Umbilical cord (tissue), 1 donor: ENCODE measurements at regions not wholly inside any gene's neighbourhood (a gene's known extent, or its start where the extent isn't known, plus 50 kb on each side); places are given as distances from the start of the nearest gene placed in this dataset.
"Not testable (repeated sequence)": the region's sequence is repeated elsewhere in the genome, so short reads cannot be mapped to it uniquely, and the experiment has no call there.

Experiments
- DNase-seq: peaks from one replicate; pipeline ENCODE4 v3.0.0-alpha.2; 2015; ENCODE audit warnings: low spot score

DNA sequence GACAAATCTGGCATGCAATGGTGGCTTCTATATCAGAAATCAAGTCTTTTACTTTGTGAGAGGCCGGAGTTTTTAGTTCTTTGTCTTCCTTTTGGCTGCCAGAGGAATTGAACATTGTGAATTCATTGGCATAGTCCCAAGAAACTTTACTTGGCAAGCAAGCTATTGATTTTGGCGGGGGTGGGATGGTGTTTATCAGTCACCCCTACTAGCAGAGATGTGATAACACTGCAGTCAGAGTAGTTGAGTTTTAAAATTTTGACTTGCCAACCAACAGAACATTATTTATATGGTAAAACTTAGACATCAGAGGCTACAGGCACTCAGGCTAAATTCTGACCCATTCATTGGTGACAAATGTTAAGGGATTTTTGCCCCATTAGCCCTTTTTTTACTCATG, 129.7 kb downstream of the FAM72C start:
- not testable (repeated sequence) for DNase-seq

DNA sequence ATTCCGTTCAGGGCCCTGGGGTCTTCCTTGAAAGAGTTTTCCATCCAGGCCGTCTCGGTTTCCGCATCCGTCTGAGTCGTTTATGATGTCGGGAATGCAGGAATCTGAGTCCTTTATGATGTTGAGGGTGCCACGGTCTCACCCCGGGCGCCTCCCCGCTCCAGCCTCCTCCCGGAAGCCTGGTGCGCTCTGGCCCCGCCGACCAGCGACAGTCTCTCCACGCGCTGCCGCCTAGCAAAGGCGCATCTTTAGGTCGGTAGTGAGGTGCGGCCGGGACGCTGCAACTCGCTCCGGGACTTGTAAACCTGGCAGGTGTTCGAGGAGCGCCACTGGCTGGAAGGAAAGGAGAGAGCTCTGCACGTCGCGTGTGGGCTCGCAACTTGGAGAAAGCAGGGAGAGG, 132.6 kb downstream of the FAM72C start:
- DNase-seq = not testable (repeated sequence)

- DNase-seq = not testable (repeated sequence)
Measured at GRCh38 chr1:143838598-143838929, 133.2 kb downstream of the FAM72C start.

DNA sequence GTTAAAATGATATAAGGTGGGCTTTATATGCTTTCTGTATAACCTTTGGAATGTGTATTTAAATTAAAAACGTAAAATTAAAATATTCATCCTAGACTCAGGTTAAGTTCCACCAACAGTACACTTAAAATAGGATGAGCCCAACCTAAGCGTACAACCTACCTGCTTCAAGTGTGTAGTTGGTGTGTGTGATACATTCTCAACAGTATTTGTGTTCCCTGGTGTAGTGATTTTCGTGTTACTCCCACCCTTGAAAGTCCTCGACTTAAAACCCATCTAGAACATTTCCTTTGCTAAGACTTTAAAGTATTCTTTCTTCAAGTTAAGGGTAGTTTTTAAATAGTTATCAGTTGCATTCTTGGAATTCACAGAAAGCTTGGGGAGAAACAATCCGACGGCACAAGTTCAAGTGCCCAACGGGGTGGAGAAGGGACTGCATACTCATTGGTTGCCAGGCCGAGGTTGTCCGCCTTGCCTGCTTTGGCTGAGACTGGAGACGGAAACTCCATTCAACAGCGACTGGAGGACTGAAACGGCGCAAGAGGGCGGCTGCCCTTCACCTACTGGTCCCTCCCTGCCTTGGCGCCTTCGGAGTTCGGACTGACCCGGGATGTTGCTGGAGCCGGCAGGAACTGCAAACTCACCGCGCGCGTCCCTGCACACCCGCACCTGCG, 133.7 kb downstream of the FAM72C start:
- not testable (repeated sequence) for DNase-seq

DNA sequence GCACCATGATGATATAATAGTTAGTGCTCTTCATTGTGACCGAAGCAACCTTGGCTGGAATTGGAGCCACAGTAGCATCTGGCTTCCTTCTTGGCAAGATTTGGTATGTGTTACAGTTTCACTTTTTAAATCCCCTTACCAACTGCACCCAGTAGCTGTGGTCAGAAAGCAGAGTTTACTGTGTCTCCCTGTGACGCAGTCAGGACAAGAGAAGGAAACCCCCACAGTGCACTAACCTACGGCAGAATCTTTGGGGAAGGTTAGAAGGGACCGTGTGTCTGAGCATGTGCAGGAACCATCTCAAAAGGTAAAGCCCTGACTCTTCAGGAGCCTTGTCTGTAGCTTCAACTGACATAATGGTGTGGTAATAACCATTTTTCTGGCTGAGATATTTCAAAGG, 138.4 kb downstream of the FAM72C start:
- not testable (repeated sequence) for DNase-seq

DNA sequence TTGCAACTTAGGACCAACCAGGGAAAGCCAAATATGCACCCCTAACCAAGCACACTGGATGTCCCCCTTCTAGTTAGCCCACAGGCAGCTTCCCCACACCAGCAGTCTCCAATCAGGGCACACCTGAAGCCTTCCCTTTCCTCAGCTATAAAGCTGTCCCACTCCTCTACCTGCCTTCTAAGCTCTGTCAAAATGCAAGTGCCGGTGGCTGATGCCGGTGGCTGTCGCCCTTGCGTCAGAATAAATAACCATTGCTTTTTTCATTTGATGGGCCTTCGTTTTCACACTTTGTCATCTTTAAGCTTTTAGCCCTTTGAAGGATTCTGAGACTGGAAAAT, 139.4 kb downstream of the FAM72C start:
- not testable (repeated sequence) for DNase-seq

DNA sequence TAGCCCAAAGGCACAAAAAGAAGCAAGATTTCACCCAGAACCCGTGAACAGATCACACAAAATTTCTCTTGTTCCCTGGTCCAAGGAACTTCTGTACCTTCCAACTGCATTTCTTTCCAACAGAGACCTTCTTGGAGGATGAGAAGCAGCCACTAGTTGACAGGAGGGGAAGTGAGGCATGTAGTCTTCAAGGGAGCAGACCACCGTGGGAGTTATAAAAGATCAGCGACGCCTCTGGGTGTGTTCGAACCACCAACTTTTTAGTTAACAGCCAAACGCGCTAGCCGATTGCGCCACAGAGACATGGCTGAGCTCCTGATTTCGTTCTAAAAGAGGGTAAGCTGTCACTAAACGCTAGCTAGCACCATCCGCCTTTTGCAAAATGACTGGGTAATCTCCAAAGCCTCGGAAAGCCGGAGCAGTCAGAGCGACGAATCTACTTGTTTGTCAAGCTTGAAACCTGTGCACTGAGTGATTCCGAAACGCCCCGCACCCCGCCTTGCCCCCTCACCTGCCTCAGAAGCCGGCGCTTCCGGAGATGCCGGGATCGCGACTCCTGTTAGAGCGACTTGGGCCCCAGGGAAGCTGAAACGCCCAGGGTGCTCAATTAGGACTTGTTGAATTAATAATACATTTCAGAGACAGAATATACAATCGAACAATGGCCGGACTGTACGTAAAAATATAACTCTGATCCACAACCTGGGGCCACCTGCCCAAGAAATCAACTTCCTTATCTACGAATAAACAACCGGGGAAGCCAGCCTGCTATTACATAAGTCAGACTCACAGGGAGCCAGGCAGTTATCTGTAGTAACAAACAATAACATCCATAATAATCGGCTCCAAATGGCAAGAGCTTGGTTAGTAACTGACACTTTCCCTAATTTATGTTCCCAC, 140.1 kb downstream of the FAM72C start:
- DNase-seq = not testable (repeated sequence)

DNA sequence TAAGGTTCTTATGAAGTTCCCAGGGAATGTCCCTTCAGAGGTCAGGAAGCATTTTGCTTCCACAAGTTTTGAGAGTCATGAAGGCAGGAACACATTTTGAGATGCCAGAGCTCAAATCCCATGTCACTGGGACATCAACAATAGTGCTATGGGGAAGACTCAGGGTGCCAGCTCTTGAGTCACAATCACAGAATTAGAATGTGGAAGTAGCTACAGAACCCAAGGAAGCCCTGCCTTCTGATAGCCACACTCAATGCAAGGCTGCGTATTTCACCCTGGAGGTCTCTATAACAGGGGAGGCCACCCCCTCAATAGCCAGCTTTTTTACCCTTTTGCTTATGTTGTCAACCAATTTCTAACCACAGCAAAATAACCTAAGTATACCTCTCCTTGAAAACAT, 145.6 kb downstream of the FAM72C start:
- not testable (repeated sequence) for DNase-seq

DNA sequence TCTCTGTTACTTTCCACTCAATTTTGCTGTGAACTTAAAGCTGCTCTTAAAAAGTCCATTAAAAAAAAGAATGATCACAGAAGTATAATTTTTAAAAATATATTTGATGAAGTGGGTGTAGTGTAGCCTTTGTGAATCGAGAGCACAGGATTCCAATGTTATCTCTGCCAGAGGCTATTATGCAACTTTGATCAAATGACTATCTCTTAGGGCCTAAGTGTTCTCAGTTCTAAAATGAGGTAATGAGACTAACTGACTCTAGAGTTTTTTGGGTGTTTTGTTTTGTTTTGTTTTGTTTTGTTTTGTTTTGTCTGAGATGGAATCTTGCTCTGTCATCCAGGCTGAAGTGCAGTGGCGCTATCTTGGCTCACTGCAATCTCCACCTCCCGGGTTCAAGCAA, 147.5 kb downstream of the FAM72C start:
- not testable (repeated sequence) for DNase-seq

- DNase-seq = not testable (repeated sequence)
Measured at GRCh38 chr1:143820058-143820457, 151.7 kb downstream of the FAM72C start.

DNA sequence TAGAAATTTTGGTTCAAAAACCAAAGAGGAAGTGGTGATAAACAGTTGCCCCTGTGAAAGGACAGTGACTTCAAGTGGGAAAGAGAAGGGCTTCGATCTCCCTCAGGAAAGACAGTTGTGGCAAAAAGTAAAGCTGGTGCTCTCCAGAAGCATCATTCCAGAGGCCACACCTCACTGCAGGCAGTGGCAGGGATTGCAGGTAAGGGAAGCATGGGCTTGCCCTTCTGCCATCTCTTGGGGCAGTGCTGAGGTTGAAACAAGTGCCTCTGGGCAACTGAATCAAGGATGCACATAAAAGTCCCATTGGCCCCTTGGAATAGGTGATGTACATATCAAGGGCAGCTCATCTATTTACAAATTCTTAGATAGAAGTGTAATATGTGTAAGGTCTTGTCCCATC, 155.4 kb downstream of the FAM72C start:
- DNase-seq = not testable (repeated sequence)

GRCh38 chr1:143805374-143805773, 166.4 kb downstream of the FAM72C start:
- not testable (repeated sequence) for DNase-seq

DNA sequence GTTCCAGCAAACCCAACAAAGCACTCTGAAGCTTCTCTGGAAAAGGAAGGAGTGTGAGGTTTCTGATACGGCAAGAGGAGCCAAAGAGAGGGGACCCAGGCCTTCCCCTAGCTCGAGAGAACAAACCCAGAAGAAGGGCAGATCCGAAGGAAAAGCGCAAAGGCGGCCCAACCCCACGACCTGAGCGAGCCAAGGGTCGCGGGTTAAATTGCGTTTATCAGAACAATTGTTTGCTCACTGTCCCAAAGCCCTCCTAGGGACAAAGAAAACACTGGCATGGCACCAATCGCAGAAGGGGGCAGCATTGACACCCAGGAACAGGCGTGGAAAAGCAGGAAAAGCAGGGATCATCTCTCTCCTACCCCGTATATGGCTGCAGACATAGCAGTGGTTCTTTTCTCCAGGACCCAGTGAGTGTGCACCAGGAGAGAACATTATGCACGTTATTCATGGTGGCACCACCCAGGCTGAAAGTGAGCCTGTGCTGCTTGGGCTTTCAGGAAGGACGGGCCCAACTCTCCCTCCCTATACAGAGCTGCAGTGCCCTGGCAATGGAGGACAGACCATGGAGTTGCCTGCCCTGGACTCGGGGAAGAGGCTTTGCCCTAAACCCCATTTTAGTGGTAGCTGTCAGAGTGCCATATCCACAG, 167.0 kb downstream of the FAM72C start:
- DNase-seq = not testable (repeated sequence)

DNA sequence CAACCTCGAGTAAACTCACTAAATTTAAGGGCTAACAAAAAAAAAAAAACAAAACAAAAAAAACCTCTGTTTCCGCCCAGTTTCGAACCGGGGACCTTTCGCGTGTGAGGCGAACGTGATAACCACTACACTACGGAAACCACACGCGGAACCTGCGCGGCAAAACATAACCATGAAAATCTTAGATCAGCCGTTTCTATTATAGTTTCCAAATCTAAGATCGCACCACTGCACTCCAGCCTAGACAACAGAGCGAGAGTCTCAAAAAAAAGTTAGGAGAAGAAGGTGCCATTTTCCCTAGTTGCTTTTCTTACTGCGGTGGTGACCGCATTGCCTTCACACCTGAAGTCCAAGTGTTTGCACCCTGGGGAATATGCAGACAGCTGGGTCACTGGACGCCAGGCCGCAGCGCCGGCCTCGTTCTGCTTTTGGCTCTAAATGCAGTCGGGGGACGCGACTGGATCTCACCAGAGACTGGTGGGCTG, 167.8 kb downstream of the FAM72C start:
- DNase-seq = peak; percentile 59

DNA sequence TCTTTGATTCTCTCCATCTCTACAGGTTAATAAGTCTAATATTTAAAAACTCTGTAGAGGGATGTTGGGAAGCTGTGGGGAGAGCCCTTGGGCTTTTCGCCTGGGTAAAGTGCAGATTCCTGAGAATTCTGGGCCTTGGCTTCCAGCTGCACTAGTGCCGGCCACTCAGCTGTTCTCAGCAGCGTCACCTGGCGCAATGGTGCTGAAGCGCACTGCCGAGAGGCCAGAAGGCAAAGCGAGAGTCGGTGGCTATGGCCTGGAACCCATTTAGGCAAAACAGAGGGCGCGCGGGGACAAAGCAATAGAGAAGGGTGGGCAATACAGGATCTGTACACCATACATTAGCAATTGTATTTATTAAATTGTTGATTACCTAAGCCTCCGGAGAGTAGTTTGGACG, 168.7 kb downstream of the FAM72C start:
- not testable (repeated sequence) for DNase-seq

GRCh38 chr1:143799568-143800187, 172.1 kb downstream of the FAM72C start:
- not testable (repeated sequence) for DNase-seq

DNA sequence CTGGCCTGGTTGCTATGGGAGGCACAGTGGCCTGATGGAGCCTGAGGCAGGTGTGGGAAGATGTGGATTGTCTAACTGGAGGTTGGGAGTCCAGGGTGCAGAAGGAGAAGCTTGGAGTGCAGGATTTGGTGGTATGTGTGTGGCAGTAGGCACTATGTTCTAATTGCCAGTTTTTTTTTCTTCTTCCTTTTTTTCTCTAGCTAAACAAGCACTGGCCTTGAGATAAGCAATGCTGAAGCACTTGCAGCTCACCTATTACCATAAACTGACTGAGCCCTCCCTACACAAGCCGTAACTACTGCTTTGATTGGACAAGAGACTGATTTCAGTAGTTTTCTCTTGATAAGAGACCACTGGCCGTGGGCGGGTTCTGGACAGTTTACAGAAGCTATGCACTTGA, 175.4 kb downstream of the FAM72C start:
- not testable (repeated sequence) for DNase-seq

DNA sequence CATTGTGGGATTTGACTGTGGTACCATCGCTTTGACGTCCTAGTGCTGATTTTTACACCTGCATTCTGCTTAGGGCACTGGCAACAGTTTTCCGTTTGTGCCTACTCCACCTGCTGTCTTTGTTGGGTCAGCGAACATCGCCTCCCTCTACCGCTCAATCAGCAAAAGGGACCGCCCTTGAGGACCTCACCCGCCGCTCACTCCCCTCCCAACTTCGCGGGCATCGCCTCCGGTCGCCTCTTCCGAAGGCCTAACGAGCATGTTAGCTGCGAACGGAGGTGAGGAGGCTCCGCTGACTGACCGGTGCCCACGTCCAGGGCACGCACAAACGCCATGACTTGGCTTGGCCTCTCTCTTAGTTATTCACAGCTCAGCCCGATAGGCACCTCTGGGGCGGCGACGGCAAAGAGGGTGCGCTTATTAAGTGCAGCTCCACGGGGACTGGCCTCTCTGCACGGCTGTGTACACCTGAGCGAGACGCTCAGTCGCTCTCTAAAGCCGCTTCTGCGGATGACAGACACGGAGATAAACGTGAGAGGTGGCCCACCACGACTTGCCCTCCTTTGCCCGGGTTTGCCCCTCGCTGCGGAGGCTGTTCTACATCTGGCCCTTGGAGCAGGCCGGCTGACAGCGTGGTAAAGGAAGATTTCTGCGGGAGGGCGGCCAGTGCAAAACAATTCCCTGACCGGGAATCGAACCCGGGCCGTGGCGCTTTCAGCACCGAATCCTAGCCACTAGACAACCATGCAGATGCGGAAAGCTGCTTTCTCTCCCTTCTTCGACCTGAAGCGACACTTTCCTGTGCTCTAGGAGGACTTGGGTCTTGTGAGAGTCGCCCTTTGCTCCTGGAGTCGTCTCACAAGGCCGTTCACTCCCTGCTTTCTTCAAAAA, 179.5 kb downstream of the FAM72C start:
- DNase-seq = not testable (repeated sequence)

GRCh38 chr1:143786381-143786780, 185.4 kb downstream of the FAM72C start:
- not testable (repeated sequence) for DNase-seq

GRCh38 chr1:143785883-143786282, 185.9 kb downstream of the FAM72C start:
- DNase-seq = not testable (repeated sequence)
